Colonic mucosa (tissue), 4 donors: ENCODE measurements at regions not wholly inside any gene's neighbourhood (a gene's known extent, or its start where the extent isn't known, plus 50 kb on each side); places are given as distances from the start of the nearest gene placed in this dataset.
"Not testable (repeated sequence)": the region's sequence is repeated elsewhere in the genome, so short reads cannot be mapped to it uniquely, and the experiment has no call there.

Experiments used
- DNase-seq: peaks from one replicate; pipeline ENCODE4 v3.0.0-alpha.2; 2020
- H3K27ac ChIP-seq: fragments of 200-600 bp; one replicate; pipeline ENCODE4 v1.8.0; 2021
- H3K27me3 ChIP-seq: fragments of 200-600 bp; one replicate; pipeline ENCODE4 v1.8.0; 2021
- H3K36me3 ChIP-seq: fragments of 200-600 bp; one replicate; pipeline ENCODE4 v1.8.0; 2021
- H3K4me1 ChIP-seq: fragments of 200-600 bp; one replicate; pipeline ENCODE4 v1.8.0; 2021; ENCODE audit warnings: mild to moderate bottlenecking
- H3K4me3 ChIP-seq: fragments of 200-600 bp; one replicate; pipeline ENCODE4 v1.8.0; 2021
- H3K9ac ChIP-seq, 2 donors: one replicate each; pipeline ENCODE4 v1.7.0; 2013; ENCODE audit warnings: control low read depth in 2 of 2, low read depth in 2 of 2, low read length in 2 of 2
- H3K9me3 ChIP-seq: fragments of 200-600 bp; one replicate; pipeline ENCODE4 v1.8.0; 2021
- intact Hi-C: fragments of 100-400 bp; cut with DNase I; formaldehyde crosslinking; loops from one replicate; pipeline ENCODE4 v1.14.1; 2022
- TF ChIP-seq, protein P1 (sequence below): fragments of 200-600 bp; IDR thresholded peaks from one replicate; pipeline ENCODE4 v1.8.0; 2022; ENCODE audit warnings: antibody characterized with exemption, mild to moderate bottlenecking
- donor health status: healthy.
- donor health status: DM: no; HTN: no; CAD: no.
- donor health status: DM: no; HTN: no; CAD: no.

DNA sequence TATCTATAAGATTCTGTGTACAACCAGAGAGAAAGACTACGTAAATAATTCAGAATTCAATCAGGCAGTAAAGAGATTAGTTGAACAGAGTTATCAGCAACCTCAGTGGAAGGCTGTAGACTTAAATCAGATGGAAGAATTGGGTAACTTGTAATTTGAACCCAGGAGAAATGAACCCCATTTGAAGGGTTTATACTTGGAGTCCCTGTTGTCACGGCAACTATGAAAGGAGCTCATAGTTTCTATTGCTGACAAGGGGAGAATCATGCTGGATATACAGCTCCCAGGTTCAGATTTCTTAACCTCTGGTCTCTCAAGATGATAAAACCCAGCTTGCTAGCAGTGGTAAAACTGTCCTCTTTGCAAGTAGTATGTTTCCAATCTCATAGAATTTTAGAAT is 54.4 kb upstream of the BMP4 start:
- TF ChIP-seq, protein P1, sequence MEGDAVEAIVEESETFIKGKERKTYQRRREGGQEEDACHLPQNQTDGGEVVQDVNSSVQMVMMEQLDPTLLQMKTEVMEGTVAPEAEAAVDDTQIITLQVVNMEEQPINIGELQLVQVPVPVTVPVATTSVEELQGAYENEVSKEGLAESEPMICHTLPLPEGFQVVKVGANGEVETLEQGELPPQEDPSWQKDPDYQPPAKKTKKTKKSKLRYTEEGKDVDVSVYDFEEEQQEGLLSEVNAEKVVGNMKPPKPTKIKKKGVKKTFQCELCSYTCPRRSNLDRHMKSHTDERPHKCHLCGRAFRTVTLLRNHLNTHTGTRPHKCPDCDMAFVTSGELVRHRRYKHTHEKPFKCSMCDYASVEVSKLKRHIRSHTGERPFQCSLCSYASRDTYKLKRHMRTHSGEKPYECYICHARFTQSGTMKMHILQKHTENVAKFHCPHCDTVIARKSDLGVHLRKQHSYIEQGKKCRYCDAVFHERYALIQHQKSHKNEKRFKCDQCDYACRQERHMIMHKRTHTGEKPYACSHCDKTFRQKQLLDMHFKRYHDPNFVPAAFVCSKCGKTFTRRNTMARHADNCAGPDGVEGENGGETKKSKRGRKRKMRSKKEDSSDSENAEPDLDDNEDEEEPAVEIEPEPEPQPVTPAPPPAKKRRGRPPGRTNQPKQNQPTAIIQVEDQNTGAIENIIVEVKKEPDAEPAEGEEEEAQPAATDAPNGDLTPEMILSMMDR: no peak
- no peaks in the 10 kb centered on the region for H3K9me3 ChIP-seq
- intact Hi-C loops: no loop called here

DNA sequence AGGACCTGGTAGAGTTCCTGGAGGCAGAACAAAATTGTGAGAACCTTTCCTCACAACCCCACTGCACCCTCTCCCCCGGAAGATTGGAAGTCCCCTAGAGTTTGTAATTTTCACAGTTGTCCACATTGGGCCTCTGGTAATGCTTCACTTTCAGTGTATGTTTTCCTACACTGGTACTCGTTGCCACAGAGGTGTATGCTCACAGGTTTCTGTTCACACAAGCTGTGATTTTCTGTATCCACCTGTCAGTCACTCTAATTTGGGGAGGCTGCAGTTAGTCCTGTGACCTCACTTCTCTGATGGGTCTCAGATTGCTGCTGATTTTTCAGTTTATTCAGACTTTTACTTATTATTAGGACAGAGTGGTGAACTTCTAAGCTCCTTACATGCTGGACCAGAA is 66.4 kb upstream of the BMP4 start:
- H3K4me3 ChIP-seq: no peak overlapping the region
- H3K4me1 ChIP-seq: no peaks in the 10 kb centered on the region
- TF ChIP-seq, protein P1: no peak
- no peak overlapping the region for H3K9ac ChIP-seq
- intact Hi-C loops: loop anchor here (10.0 kb wide), 1 partner anchor 302 kb away; no protein-coding TSS in a partner anchor
- H3K9me3 ChIP-seq: no peaks in the 10 kb centered on the region
- H3K27ac ChIP-seq: no peak overlapping the region
- no peaks in the 10 kb centered on the region for H3K36me3 ChIP-seq
- DNase-seq: no peak
- no peaks in the 10 kb centered on the region for H3K27me3 ChIP-seq

More for the DNA sequence above, 54.4 kb upstream of the BMP4 start:
- Histone ChIP-seq H3K4me1 (no peaks in the 10 kb centered on the region), H3K27me3 (no peaks in the 10 kb centered on the region), H3K36me3 (no peaks in the 10 kb centered on the region), H3K9ac (no peak overlapping the region), H3K27ac (no peak overlapping the region), H3K4me3 (no peak overlapping the region)
- DNase-seq: no peak

DNA sequence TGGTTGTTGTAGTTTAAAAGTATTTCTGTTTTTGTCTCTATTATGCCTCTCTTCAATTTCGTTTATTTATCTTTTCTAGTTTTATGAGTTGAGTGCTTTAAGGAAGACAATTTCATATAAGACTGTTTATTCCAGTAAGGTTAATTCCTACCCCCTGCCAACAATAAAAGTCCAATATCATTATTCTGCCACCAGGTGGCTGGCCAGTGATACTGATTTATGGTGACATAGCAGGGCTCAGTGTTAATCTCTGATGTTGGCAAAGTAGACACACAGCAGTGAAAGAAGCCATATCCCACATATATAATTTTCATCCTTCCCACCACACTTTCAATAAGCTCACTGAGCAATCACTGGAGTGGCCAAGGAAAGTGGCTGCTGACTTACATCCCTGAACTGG is 69.0 kb upstream of the BMP4 start:
- H3K4me1 ChIP-seq: no peaks in the 10 kb centered on the region
- intact Hi-C loops: loop anchor here (10.0 kb wide), 1 partner anchor 299 kb away; no protein-coding TSS in a partner anchor
- H3K9me3 ChIP-seq: no peaks in the 10 kb centered on the region
- H3K4me3 ChIP-seq: no peak overlapping the region
- DNase-seq: no peak
- no peak overlapping the region for H3K27ac ChIP-seq
- H3K9ac ChIP-seq: no peak overlapping the region
- H3K27me3 ChIP-seq: no peaks in the 10 kb centered on the region
- H3K36me3 ChIP-seq: no peaks in the 10 kb centered on the region
- TF ChIP-seq, protein P1: no peak

DNA sequence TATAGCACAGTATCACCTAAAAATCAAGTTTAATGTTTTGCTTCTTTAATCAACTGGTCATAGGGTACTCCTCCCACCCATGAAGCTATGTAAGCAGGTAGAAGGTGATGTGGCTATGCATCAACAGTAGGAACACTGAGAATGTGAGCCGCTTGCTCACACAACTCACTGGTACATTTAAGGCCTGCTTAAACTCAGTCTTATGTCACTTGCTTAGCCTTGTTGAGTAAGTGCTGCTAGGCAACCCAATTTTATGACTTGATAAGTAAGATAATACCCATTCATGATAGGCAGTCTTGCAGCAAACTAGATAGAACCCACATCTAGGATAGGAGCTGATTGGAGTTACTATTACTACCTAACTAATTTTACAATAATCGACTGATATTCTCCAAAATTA is 70.0 kb upstream of the BMP4 start:
- Histone ChIP-seq H3K9ac (no peak overlapping the region), H3K9me3 (no peaks in the 10 kb centered on the region), H3K36me3 (no peaks in the 10 kb centered on the region), H3K27ac (no peak overlapping the region), H3K27me3 (no peaks in the 10 kb centered on the region), H3K4me3 (no peak overlapping the region), H3K4me1 (no peaks in the 10 kb centered on the region)
- no peak for DNase-seq
- intact Hi-C loops: loop anchor here (10.0 kb wide), 1 partner anchor 298 kb away; no protein-coding TSS in a partner anchor
- TF ChIP-seq, protein P1: no peak

DNA sequence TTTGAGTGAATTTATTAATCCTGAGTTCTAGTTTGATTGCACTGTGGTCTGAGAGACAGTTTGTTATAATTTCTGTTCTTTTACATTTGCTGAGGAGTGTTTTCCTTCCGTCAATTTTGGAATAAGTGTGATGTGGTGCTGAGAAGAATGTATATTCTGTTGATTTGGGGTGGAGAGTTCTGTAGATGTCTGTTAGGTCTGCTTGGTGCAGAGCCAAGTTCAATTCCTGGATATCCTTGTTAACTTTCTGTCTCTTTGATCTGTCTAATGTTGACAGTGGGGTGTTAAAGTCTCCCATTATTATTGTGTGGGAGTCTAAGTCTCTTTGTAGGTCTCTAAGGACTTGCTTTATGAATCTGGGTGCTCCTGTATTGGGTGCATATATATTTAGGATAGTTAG is 74.4 kb upstream of the BMP4 start:
- H3K27me3 ChIP-seq, H3K27ac ChIP-seq, DNase-seq, H3K9ac ChIP-seq, H3K4me1 ChIP-seq, H3K36me3 ChIP-seq, intact Hi-C loops, H3K4me3 ChIP-seq, H3K9me3 ChIP-seq: not testable (repeated sequence)

DNA sequence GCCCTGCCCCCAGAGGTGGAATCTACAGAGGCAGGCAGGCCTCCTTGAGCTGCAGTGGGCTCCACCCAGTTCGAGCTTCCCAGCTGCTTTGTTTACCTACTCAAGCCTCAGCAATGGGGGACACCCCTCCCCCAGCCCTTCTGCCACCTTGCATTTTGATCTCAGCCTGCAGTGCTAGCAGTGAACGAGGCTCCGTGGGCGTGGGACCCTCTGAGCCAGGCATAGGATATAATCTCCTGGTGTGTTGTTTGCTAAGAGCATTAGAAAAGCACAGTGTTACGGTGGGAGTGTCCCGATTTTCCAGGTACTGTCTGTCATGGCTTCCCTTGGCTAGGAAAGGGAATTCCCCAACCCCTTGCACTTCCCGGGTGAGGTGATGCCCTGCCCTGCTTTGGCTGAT is 76.7 kb upstream of the BMP4 start:
- H3K27me3 ChIP-seq, H3K27ac ChIP-seq, DNase-seq, intact Hi-C loops, H3K9me3 ChIP-seq, H3K9ac ChIP-seq, H3K36me3 ChIP-seq, H3K4me1 ChIP-seq, H3K4me3 ChIP-seq: not testable (repeated sequence)

DNA sequence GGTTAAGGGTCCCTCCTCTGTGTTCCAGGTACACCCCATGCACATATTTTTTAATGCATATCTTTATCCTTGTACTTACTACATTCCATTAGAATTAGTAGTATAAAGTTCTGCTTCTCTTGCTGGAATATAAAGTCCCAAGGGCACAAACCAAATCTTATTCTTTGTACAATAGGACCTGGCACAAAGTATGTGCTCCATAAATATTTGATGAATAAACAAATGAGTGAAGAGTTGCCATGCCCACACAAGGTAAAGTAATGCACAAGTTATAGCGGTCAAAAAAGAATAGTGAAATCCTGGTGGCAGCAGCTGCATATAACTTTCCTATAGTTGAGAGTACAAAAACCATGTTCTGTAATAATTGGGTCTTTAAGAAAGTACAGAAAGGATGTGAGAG is 82.1 kb upstream of the BMP4 start:
- Histone ChIP-seq H3K4me3 (no peak overlapping the region), H3K9ac (no peak overlapping the region), H3K27ac (no peak overlapping the region), H3K27me3 (no peaks in the 10 kb centered on the region), H3K4me1 (no peaks in the 10 kb centered on the region), H3K36me3 (no peaks in the 10 kb centered on the region), H3K9me3 (no peaks in the 10 kb centered on the region)
- TF ChIP-seq, protein P1: no peak
- no peak for DNase-seq
- intact Hi-C loops: no loop called here
